PC-9 (cell line): ENCODE measurements at regions not wholly inside any gene's neighbourhood (a gene's known extent, or its start where the extent isn't known, plus 50 kb on each side); places are given as distances from the start of the nearest gene placed in this dataset.

Source experiments
- EZH2 ChIP-seq: fragments of 200-600 bp; sonication (generic); IDR thresholded peaks from 2 replicates; pipeline ENCODE4 v1.8.0; 2017; ENCODE audit warnings: antibody characterized with exemption, low read depth
- TF ChIP-seq, protein P1 (sequence below): fragments of 200-600 bp; sonication (generic); conservative IDR thresholded peaks from 2 replicates; pipeline ENCODE4 v1.6.1; 2017; ENCODE audit warnings: mixed run types, antibody characterized with exemption, mild to moderate bottlenecking, moderate library complexity

DNA sequence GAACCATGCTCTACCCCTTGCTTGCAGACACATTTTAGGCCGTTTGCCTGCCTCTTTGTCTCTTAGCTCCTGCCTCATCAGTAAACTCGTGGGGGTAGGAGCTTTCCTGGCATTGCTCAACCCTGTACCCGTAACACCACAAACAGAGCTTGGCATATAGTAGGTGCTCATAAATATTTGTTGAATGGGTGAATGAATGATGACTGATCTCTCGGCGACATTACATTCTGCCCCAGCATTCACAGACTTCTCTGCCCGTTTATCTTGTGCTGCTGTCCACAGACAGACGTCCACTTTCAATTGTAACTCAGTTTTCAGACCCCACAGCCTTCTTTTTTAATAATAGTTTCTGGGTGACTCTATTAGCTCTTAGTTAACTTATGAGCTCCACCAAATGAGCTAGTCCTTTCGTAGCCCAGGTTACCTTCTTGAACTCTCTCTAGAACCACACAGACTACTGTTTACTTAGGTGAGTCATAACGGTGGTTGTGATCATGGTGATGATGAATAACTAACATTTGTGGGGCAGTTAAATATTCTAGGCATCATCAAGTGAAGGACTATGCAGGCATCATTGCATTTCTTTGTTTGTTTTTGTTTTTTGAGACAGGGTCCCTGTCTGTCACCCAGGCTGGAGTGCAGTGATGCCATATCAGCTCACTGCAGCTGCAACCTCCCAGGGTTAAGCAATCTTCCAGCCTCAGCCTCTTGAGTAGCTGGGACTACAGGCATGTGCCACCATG, 188.4 kb downstream of the ADAMTS15 start:
- TF ChIP-seq, protein P1, sequence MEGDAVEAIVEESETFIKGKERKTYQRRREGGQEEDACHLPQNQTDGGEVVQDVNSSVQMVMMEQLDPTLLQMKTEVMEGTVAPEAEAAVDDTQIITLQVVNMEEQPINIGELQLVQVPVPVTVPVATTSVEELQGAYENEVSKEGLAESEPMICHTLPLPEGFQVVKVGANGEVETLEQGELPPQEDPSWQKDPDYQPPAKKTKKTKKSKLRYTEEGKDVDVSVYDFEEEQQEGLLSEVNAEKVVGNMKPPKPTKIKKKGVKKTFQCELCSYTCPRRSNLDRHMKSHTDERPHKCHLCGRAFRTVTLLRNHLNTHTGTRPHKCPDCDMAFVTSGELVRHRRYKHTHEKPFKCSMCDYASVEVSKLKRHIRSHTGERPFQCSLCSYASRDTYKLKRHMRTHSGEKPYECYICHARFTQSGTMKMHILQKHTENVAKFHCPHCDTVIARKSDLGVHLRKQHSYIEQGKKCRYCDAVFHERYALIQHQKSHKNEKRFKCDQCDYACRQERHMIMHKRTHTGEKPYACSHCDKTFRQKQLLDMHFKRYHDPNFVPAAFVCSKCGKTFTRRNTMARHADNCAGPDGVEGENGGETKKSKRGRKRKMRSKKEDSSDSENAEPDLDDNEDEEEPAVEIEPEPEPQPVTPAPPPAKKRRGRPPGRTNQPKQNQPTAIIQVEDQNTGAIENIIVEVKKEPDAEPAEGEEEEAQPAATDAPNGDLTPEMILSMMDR: no peak
- TF ChIP-seq EZH2: no peak
